ENCODE measurements at regions not wholly inside any gene's neighbourhood (a gene's known extent, or its start where the extent isn't known, plus 50 kb on each side); places are given as distances from the start of the nearest gene placed in this dataset.

DNA sequence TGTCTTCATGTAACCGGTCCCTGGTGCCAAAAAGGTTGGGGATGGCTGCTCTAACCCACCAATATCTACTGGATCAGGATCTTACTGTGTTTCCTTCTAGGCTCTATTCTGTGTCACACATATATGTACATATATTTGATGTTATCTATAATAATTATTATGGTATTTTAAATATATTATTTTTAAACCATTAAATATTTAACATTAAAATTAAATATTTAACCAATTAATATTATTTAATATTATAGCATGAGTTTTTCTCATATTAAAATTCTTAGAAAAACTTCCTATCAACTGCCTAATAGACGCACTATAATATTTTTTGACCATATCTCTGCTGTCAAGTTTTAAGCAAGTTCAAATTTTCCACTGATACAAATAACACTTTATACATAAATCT, 196.9 kb upstream of the PLET1 start:
- no peak for TF ChIP-seq CTCF (IDR thresholded peaks at IDR 0.05)
- no peak for TF ChIP-seq POLR2A (IDR thresholded peaks at IDR 0.05)
